Subcutaneous abdominal adipose tissue (tissue), 5 donors: ENCODE measurements at regions not wholly inside any gene's neighbourhood (a gene's known extent, or its start where the extent isn't known, plus 50 kb on each side); places are given as distances from the start of the nearest gene placed in this dataset.

ENCODE experiments used
- H3K27ac ChIP-seq: one replicate; pipeline ENCODE4 v1.7.0; 2013; ENCODE audit warnings: low read depth, mild to moderate bottlenecking, inconsistent platforms, low read length, moderate library complexity
- H3K27me3 ChIP-seq, 5 donors: one replicate each; pipeline ENCODE4 v1.7.0; 2013; ENCODE audit warnings: low read length in 5 of 5, inconsistent platforms in 1 of 5; ENCODE audit not compliant: control insufficient read depth in 5 of 5, insufficient read depth in 4 of 5
- H3K36me3 ChIP-seq, 5 donors: one replicate each; pipeline ENCODE4 v1.7.0; 2013; ENCODE audit warnings: low read length in 5 of 5; ENCODE audit not compliant: control insufficient read depth in 5 of 5, insufficient read depth in 5 of 5
- H3K4me1 ChIP-seq, 5 donors: one replicate each; pipeline ENCODE4 v1.7.0; 2013; ENCODE audit warnings: low read length in 5 of 5, mild to moderate bottlenecking in 3 of 5, moderate library complexity in 1 of 5; ENCODE audit not compliant: control insufficient read depth in 5 of 5, insufficient read depth in 5 of 5
- H3K4me3 ChIP-seq, 5 donors: one replicate each; pipeline ENCODE4 v1.7.0; 2013; ENCODE audit warnings: low read length in 5 of 5, low read depth in 1 of 5
- H3K9ac ChIP-seq, 5 donors: one replicate each; pipeline ENCODE4 v1.7.0; 2013; ENCODE audit warnings: low read length in 5 of 5, mild to moderate bottlenecking in 4 of 5, moderate library complexity in 3 of 5
- H3K9me3 ChIP-seq, 5 donors: one replicate each; pipeline ENCODE4 v1.7.0; 2013; ENCODE audit warnings: low read length in 5 of 5; ENCODE audit not compliant: control insufficient read depth in 5 of 5
- donor health status: healthy.
- donor health status: healthy.
- donor health status: healthy.
- donor health status: healthy.
- donor health status: healthy.

DNA sequence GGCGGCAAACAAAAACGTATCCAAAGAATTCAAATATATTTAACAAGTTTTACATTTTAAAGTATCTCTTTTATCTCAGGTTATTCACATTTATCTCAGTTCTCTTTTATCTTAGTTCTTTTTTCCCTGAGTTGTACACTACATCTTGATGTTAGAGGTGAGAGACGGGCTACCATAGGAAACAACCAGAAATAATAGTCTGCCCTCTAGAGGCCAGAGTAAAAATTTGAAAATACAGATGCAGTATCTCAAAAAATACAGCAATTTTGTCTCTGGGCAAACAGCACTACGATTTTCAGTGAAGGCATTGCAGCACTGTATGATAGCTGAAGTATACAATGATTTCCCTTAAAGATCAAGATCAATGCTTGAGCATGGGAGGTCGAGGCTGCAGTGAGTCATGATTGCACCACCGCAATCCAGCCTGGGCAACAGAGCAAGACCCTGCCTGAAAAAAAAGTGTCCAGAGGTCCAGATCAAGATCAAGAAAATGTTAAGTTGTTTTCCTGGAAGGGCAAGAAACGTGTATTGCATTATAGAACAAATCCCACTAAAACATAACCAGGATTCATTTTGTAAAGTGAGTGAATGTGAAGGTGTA lies 82.6 kb upstream of the ATP11B start:
- H3K36me3 ChIP-seq: no peaks in the 10 kb centered on the region
- no peaks in the 10 kb centered on the region for H3K27me3 ChIP-seq
- H3K9ac ChIP-seq: no peak overlapping the region
- H3K4me1 ChIP-seq: peaks cover 0 to 6% (median 0%) of the 10 kb centered on the region in 5 donors
- no peak overlapping the region for H3K4me3 ChIP-seq
- H3K9me3 ChIP-seq: no peaks in the 10 kb centered on the region
- H3K27ac ChIP-seq: no peak overlapping the region

DNA sequence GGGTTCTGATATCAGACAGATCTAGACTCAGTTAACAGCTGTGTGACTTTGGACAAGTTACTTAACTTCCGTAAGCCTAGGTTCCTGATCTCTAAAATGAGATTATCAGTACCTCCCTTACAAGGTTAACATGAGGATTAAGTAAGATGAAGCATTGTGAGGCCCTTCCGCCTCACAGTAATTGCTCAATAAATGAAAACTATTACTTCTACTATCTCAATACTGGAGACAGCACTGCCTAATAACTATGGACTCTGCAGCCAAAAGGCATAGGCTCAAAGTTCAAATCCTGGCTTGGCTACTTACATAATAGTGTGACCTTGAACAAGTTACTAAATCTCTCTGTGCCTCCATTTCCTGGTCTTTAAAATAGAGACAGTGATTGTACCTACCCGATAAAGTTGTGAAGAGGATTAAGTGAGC lies 82.0 kb upstream of the ATP11B start:
- no peak overlapping the region for H3K9ac ChIP-seq
- H3K4me3 ChIP-seq: no peak overlapping the region
- peaks cover 0 to 6% (median 0%) of the 10 kb centered on the region in 5 donors for H3K4me1 ChIP-seq
- no peaks in the 10 kb centered on the region for H3K36me3 ChIP-seq
- H3K9me3 ChIP-seq: no peaks in the 10 kb centered on the region
- no peak overlapping the region for H3K27ac ChIP-seq
- no peaks in the 10 kb centered on the region for H3K27me3 ChIP-seq

DNA sequence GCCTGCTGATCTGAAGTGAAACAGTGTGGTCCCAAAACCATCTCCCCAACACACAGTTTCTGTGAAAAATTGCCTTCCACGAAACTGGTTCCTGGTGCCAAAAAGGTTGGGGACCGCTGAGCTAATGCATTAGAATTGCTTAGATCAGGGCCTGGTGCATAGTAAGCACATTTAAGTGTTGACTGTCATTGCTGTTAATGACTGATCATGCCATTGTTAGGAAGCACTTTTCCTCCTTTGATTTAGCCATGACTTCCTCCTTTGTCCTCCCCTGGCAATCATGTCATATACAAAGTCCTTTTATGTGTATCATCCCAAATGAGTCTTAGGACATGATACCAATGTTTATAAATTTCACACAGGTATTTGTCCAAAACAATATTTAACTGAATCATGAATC lies 81.5 kb upstream of the ATP11B start:
- no peaks in the 10 kb centered on the region for H3K36me3 ChIP-seq
- no peaks in the 10 kb centered on the region for H3K27me3 ChIP-seq
- peaks cover 0 to 6% (median 0%) of the 10 kb centered on the region in 5 donors for H3K4me1 ChIP-seq
- no peak overlapping the region for H3K4me3 ChIP-seq
- no peak overlapping the region for H3K27ac ChIP-seq
- no peak overlapping the region for H3K9ac ChIP-seq
- no peaks in the 10 kb centered on the region for H3K9me3 ChIP-seq

DNA sequence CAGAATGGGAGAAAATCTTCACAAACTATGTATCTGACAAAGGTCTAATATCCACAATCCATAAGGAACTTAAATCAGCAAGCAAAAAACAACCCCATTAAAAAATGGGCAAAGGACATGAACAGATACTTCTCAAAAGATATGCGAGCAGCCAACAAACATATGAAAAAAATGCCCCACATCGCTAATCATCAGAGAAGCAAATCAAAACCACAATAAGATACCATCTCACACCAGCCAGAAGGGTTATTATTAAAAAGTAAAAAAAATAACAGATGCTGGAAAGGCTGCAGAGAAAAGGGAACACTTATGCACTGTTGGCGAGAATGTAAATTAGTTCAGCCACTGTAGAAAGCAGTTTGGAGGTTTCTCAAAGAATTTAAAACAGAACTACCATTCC lies 80.2 kb upstream of the ATP11B start:
- Histone ChIP-seq H3K27ac (no peak overlapping the region), H3K27me3 (no peaks in the 10 kb centered on the region), H3K9me3 (no peaks in the 10 kb centered on the region), H3K4me1 (peaks cover 0 to 6% (median 0%) of the 10 kb centered on the region in 5 donors), H3K9ac (no peak overlapping the region), H3K36me3 (no peaks in the 10 kb centered on the region), H3K4me3 (no peak overlapping the region)

DNA sequence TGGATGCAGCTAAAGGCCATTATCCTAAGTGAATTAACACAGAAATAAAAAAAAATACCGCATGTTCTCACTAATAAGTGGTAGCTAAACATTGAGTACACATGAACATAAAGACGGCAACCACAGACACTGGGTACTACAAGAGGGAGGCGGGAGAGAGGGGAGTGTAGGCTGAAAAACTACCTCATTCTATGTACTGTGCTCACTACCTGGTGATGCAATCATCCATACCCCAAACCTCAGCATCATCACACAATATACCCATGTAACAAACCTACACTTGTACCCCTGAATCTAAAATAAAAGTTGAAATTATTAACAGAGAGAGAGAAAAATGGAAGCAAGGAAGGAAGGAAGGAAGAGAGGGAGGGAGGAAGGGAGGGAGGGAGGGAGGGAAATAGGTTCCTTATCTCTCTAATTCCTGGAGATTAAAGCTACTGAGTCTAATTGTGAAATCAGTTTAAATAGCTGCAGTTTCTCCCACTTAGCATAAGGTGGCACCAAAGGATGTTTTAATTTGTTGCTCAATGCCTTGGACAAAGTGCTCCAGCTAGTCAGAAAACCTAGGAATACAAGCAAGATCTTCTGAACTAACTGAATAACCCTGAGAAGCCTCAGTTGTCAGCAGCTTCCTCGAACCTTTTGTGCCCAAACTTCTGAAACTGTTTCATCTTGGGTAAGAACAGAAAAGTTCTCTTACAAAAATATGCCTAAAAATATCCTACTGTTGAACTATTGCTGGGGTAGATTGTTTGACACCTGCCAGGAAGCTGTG lies 79.4 kb upstream of the ATP11B start:
- Histone ChIP-seq H3K27ac (no peak overlapping the region), H3K4me1 (peaks cover 0 to 6% (median 0%) of the 10 kb centered on the region in 5 donors), H3K4me3 (no peak overlapping the region), H3K9ac (no peak overlapping the region), H3K27me3 (no peaks in the 10 kb centered on the region), H3K36me3 (no peaks in the 10 kb centered on the region), H3K9me3 (no peaks in the 10 kb centered on the region)

DNA sequence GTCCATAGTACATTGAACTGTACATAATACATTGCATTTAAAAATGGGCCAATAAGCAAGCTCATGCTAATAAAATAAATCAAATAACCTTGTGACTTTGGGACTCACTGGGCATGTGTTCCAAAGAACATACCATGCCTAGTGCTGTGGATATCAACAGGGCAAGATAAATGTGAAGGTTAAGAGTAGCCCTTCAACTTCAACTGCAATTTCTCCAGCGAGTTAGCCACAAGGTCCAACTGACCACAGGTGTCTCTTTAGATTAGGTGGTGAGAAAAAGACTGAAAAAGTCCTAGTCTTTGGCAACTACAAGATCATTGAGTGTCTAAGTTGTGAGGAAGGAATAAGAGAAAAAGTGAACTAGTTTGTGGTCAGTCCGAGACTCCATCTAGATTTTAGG lies 78.3 kb upstream of the ATP11B start:
- Histone ChIP-seq H3K36me3 (no peaks in the 10 kb centered on the region), H3K27ac (no peak overlapping the region), H3K27me3 (no peaks in the 10 kb centered on the region), H3K4me1 (peaks cover 0 to 6% (median 0%) of the 10 kb centered on the region in 5 donors), H3K9me3 (no peaks in the 10 kb centered on the region), H3K9ac (no peak overlapping the region), H3K4me3 (no peak overlapping the region)

DNA sequence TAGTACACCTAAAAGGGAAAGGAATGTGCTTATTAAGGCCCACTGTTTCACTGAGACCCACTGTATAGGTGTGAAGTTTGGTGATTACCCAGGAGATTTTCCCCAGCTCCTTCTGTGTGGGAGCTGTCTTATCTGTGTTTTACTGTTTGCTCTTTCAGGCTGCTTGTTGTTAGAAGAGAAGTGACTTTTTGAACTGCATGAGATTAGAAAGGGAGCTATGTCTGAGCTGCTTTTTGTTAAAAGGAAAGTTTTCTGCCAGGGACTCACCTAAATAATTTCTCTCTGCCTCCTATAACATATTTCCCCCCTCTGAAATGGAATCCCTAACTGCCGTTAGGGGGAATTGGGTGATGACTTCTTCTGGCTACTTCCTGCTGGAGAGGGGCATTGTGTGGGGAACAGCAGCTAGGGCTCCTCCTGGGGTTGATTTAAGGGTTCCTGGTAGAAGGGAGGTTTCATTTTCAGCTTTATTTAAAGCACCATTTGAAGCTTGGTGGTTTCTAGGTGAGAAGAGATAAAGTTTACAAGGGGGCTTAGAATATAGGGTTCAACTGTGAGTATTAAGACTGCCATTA lies 77.1 kb upstream of the ATP11B start:
- Histone ChIP-seq H3K27me3 (no peaks in the 10 kb centered on the region), H3K9ac (peak overlapping the region in 1 of 5 donors; percentile 11), H3K4me3 (no peak overlapping the region), H3K4me1 (peaks cover 0 to 6% (median 0%) of the 10 kb centered on the region in 5 donors), H3K9me3 (no peaks in the 10 kb centered on the region), H3K27ac (no peak overlapping the region), H3K36me3 (no peaks in the 10 kb centered on the region)

DNA sequence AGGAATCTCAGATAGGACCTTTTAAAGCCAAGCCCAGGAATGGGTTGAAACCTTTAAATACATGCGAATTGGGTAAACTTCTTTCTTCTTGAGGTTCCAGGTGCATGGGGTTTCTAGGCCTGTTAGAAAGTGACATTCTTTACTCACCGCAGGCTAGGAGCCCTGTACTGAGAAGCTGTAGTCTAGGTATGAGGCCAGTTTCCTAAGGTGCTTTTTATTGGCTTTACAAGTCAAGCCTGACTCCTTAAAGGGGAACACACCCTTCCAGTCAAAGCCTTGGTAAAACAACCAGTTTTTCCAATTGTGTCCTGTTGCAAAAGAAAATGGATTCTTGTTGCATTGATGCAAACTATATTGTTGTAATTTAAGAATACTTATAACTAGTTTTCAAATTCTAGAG lies 76.1 kb upstream of the ATP11B start:
- Histone ChIP-seq H3K4me1 (peaks cover 0 to 6% (median 0%) of the 10 kb centered on the region in 5 donors), H3K27ac (no peak overlapping the region), H3K36me3 (no peaks in the 10 kb centered on the region), H3K9ac (peak overlapping the region in 1 of 5 donors; percentile 11), H3K27me3 (no peaks in the 10 kb centered on the region), H3K9me3 (no peaks in the 10 kb centered on the region), H3K4me3 (no peak overlapping the region)

DNA sequence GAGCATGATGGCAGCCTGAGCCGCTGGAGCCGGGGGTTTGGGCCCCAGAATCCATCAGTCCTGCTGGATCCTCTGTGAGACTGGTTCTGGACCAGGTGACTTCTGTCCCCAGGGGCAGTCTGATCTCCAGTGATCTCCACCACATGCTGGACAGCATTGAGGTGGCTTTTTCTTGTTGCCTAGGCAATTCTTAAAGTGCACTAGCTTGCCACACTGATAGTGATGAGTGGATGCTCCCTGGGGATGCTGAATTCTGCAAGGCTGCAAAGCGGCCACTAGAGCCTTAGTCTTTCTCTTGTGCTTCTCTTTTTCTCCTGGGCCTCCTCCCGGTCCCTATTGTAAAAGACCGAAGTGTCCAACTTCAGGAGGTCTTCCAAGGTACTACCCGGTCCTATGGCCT lies 70.4 kb upstream of the ATP11B start:
- Histone ChIP-seq H3K9ac (no peak overlapping the region), H3K27ac (no peak overlapping the region), H3K27me3 (peaks cover 0 to 3% (median 0%) of the 10 kb centered on the region in 5 donors), H3K4me1 (peaks cover 0 to 9% (median 4%) of the 10 kb centered on the region in 5 donors), H3K9me3 (no peaks in the 10 kb centered on the region), H3K36me3 (no peaks in the 10 kb centered on the region), H3K4me3 (no peak overlapping the region)

DNA sequence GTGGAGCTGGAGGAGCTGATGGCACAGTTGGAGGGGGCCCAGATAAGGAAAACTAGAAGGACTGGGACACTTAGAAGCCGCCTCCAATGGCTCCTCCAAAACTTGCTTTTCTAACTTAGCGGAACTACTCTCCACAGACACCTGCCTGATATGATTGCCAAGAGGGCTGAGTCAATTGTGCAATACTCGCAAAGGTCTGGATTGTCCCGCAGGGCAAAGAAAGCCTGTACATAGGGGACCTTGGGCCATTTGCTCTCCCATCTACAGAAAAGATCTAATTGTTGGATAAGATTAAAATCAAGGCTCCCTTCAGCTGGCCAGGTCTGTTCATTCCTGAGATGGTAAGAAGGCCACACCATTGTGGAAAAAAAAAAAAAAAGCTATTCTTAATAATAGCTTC lies 69.7 kb upstream of the ATP11B start:
- Histone ChIP-seq H3K36me3 (no peaks in the 10 kb centered on the region), H3K9ac (no peak overlapping the region), H3K4me1 (peaks cover 0 to 9% (median 4%) of the 10 kb centered on the region in 5 donors), H3K4me3 (no peak overlapping the region), H3K9me3 (no peaks in the 10 kb centered on the region), H3K27me3 (peaks cover 0 to 3% (median 0%) of the 10 kb centered on the region in 5 donors), H3K27ac (no peak overlapping the region)
